Endothelial cell of umbilical vein (primary cell): ENCODE measurements at regions not wholly inside any gene's neighbourhood (a gene's known extent, or its start where the extent isn't known, plus 50 kb on each side); places are given as distances from the start of the nearest gene placed in this dataset.

ENCODE experiments used
- BruUV-seq: library from RNA; stranded (reverse); fragments of 400-500 nt; replicated peaks from 2 replicates; lab custom pipeline; 2021; lab: Mats Ljungman, UMichigan
- CTCF ChIA-PET: fragments of 300-600, 350-600 bp; sonication (Branson Sonifier 250); formaldehyde crosslinking; loops from one replicate; lab custom pipeline; 2021; ENCODE audit warnings: antibody characterized with exemption, inconsistent platforms; lab: Charles Lee
- POLR2A ChIA-PET: fragments of 300-600, 350-600 bp; sonication (Branson Sonifier 250); formaldehyde crosslinking; loops from one replicate; lab custom pipeline; 2021; ENCODE audit warnings: antibody characterized with exemption, inconsistent platforms; lab: Charles Lee
- DNase-seq: peaks from one replicate; pipeline ENCODE4 v3.0.0-alpha.2; 2011; ENCODE audit warnings: low read depth, low spot score
- FAIRE-seq: peaks from 2 replicates; lab custom pipeline; 2011; peaks lifted over from hg19 to GRCh38; lab: Jason Lieb, UNC
- H2AFZ ChIP-seq: 2 replicates; pipeline ENCODE4 v1.6.0; 2012; ENCODE audit warnings: low read depth, low read length, control low read depth, inconsistent platforms
- H3K27ac ChIP-seq: 2 replicates; pipeline ENCODE4 v1.5.1; 2011; ENCODE audit warnings: low read depth, mild to moderate bottlenecking, control low read depth, low read length, moderate library complexity; ENCODE audit not compliant: insufficient read depth
- H3K27me3 ChIP-seq, 2 experiments: 2 replicates each; pipeline versions ENCODE4 v1.6.0 to v1.6.1; 2011; ENCODE audit warnings: low read length in 2 of 2, mixed read lengths in 1 of 2; ENCODE audit not compliant: control insufficient read depth in 2 of 2, insufficient read depth in 2 of 2
- H3K36me3 ChIP-seq, 2 experiments: 2 replicates in 1 of 2; 3 replicates in 1 of 2; pipeline ENCODE4 v1.5.1; 2011; ENCODE audit warnings: low read length in 2 of 2, mild to moderate bottlenecking in 1 of 2, moderate library complexity in 1 of 2; ENCODE audit not compliant: control insufficient read depth in 2 of 2, insufficient read depth in 2 of 2; ENCODE audit errors: extremely low read depth in 1 of 2
- H3K4me1 ChIP-seq: 3 replicates; pipeline ENCODE4 v1.5.1; 2011; ENCODE audit warnings: mild to moderate bottlenecking, low read length; ENCODE audit not compliant: control insufficient read depth, insufficient read depth; ENCODE audit errors: extremely low read depth
- H3K4me2 ChIP-seq: 2 replicates; pipeline ENCODE4 v1.6.1; 2011; ENCODE audit warnings: low read length, control low read depth, mixed read lengths; ENCODE audit not compliant: insufficient read depth
- H3K4me3 ChIP-seq, 3 experiments: fragments of 200-600 bp in 1 of 3; sonication (generic), shearing (Covaris generic) in 1 of 3; replicated peaks in 1 of 3; 2 replicates each; pipeline ENCODE4 v1.5.1; 2011 to 2016; ENCODE audit warnings: control low read depth in 3 of 3, low read length in 3 of 3, mild to moderate bottlenecking in 2 of 3, inconsistent platforms in 1 of 3, low read depth in 1 of 3, moderate library complexity in 1 of 3; ENCODE audit not compliant: insufficient read depth in 1 of 3
- H3K79me2 ChIP-seq: 2 replicates; pipeline ENCODE4 v1.6.0; 2012; ENCODE audit warnings: low read length, inconsistent platforms; ENCODE audit not compliant: control insufficient read depth, insufficient read depth
- H3K9ac ChIP-seq: replicated peaks from 2 replicates; pipeline ENCODE3; 2011; ENCODE audit warnings: low read length, control low read depth; ENCODE audit not compliant: insufficient read depth; ENCODE audit errors: extremely low read depth
- H3K9me1 ChIP-seq: replicated peaks from 3 replicates; pipeline ENCODE4 v1.6.0; 2011; ENCODE audit warnings: mild to moderate bottlenecking, low read length; ENCODE audit not compliant: control insufficient read depth, insufficient read depth; ENCODE audit errors: extremely low read depth
- H3K9me3 ChIP-seq: replicated peaks from 2 replicates; pipeline ENCODE4 v1.5.1; 2012; ENCODE audit warnings: low read length, inconsistent platforms; ENCODE audit not compliant: control insufficient read depth, insufficient read depth
- H4K20me1 ChIP-seq: replicated peaks from 2 replicates; pipeline ENCODE3; 2011; ENCODE audit warnings: mild to moderate bottlenecking, low read length; ENCODE audit not compliant: control insufficient read depth, insufficient read depth; ENCODE audit errors: extremely low read depth
- CTCF ChIP-seq, 2 donors: IDR thresholded peaks; 1 replicate in 1 of 2; 2 replicates in 1 of 2; pipeline ENCODE4 v1.5.1; 2011; ENCODE audit warnings: low read length in 2 of 2, mild to moderate bottlenecking in 2 of 2, moderate library complexity in 2 of 2, control low read depth in 1 of 2, inconsistent platforms in 1 of 2, low read depth in 1 of 2; ENCODE audit not compliant: insufficient read depth in 1 of 2; ENCODE audit errors: extremely low read depth in 1 of 2
- FOS ChIP-seq: IDR thresholded peaks from 2 replicates; pipeline ENCODE4 v1.6.1; 2011; ENCODE audit warnings: mild to moderate bottlenecking, low read length, moderate library complexity, borderline replicate concordance; ENCODE audit not compliant: insufficient read depth
- GATA2 ChIP-seq: IDR thresholded peaks from 2 replicates; pipeline ENCODE4 v1.7.0; 2011; ENCODE audit warnings: low read depth, mild to moderate bottlenecking, moderate library complexity, mixed read lengths, low read length; ENCODE audit not compliant: insufficient read length, insufficient read depth
- MYC ChIP-seq: IDR thresholded peaks from one replicate; pipeline ENCODE4 v1.6.1; 2011; ENCODE audit warnings: mild to moderate bottlenecking, low read depth, low read length
- POLR2A ChIP-seq: IDR thresholded peaks from 2 replicates; pipeline ENCODE4 v1.6.1; 2012; ENCODE audit warnings: low read depth, mild to moderate bottlenecking, control low read depth, low read length
- dilution Hi-C: fragments of 300-500 bp; cut with MboI; formaldehyde crosslinking; loops from one replicate; pipeline ENCODE4 v1.15.0; 2019; ENCODE audit warnings: low sequenced_read_pairs; ENCODE audit not compliant: extremely low pct_ligation_motif_present
- intact Hi-C: fragments of 100-400 bp; cut with micrococcal nuclease; formaldehyde crosslinking; loops from one replicate; pipeline ENCODE4 v1.10.0; 2022
- TF ChIP-seq, protein P1 (sequence below): IDR thresholded peaks from 2 replicates; pipeline ENCODE4 v1.6.1; 2011; ENCODE audit not compliant: insufficient read depth, insufficient read length

DNA sequence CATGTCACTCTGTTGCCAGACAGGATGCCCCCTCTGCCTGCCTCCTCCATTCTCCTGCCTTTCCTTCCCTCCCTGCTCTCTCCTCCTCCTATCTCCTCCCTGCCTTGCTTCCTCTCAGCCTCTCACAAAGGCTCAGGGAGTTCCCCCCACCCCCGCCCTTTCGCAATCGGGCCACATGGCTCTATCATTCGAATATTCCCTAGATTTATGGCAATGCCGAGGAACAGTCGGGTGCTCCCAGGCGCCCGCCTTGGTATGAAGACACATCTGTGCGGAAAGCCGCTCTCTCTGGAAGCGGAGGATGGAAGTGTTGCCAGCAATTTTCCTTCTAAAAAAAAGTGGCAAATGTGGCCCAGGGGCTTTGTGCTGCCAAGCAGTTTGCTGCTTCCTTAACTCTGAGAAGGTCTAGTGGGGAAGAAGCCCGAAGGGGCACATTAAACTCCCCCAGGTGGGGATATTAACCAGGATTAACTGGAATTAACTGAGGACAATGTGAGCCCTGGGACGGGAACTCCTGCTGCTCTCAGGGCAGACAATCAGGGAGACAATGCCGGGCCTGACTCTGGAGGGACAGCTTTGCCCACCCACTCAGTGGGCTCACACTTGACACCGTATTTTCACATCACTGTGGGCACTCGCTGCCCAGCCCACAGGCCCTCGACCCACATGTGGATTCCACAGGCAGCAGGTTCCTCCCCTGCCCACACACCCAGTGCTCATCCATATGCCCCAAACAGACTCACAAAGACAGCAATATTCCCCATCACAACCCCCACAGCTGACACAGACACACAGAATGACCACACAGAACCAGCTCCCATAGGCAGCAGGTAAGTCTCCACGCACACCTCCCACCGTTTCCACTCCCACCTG is 88.4 kb upstream of the SMNDC1 start:
- no peak overlapping the region for H3K4me3 ChIP-seq
- no peak overlapping the region for H3K4me2 ChIP-seq
- TF ChIP-seq POLR2A (no peak), FOS (no peak), MYC (peak; percentile 12), GATA2 (no peak), CTCF (IDR thresholded peaks at IDR 0.05; ENCODE audit: extremely low read depth in 1 of 2, insufficient read depth in 1 of 2, low read depth in 1 of 2, low read length in 2 of 2) (no peak)
- TF ChIP-seq, protein P1, sequence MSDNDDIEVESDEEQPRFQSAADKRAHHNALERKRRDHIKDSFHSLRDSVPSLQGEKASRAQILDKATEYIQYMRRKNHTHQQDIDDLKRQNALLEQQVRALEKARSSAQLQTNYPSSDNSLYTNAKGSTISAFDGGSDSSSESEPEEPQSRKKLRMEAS: no peak
- no peaks in the 10 kb centered on the region for H3K79me2 ChIP-seq
- peak overlapping the region; percentile 33 for H3K27ac ChIP-seq
- H3K9me3 ChIP-seq: no peaks in the 10 kb centered on the region
- intact Hi-C loops (no loop called here), dilution Hi-C loops (no loop called here)
- peak overlapping the region; percentile 63 for H2AFZ ChIP-seq
- no peaks in the 10 kb centered on the region for H3K36me3 ChIP-seq
- H3K4me1 ChIP-seq: peaks cover 49% of the 10 kb centered on the region
- peak; percentile 90 for DNase-seq
- FAIRE-seq: no peak
- ChIA-PET CTCF (interaction anchor here (1.2 to 3.0 kb wide), 3 partner anchors 15 to 120 kb away, joined by 3 to 21 read pairs (median 6); no protein-coding TSS in a partner anchor), POLR2A (no interaction called here)
- H3K9ac ChIP-seq: peak overlapping the region; percentile 1
- no peaks in the 10 kb centered on the region for H3K27me3 ChIP-seq
- no peaks in the 10 kb centered on the region for H4K20me1 ChIP-seq
- H3K9me1 ChIP-seq: no peaks in the 10 kb centered on the region
- TSS peak; percentile 35 for BruUV-seq
